CD14-positive monocyte (primary cell): ENCODE measurements at regions not wholly inside any gene's neighbourhood (a gene's known extent, or its start where the extent isn't known, plus 50 kb on each side); places are given as distances from the start of the nearest gene placed in this dataset.

Experiments
- DNase-seq, 3 donors: peaks; one replicate each; pipeline ENCODE4 v3.0.0-alpha.2; 2011 to 2022
- H2AFZ ChIP-seq: 2 replicates; pipeline ENCODE4 v1.6.0; 2012; ENCODE audit warnings: mild to moderate bottlenecking, low read depth, low read length, inconsistent platforms; ENCODE audit not compliant: insufficient read depth, poor library complexity, severe bottlenecking
- H3K27ac ChIP-seq, 2 donors: 1 replicate in 1 of 2; 2 replicates in 1 of 2; pipeline ENCODE4 v1.5.1; 2012 to 2013; ENCODE audit warnings: low read length in 2 of 2, control low read depth in 1 of 2, inconsistent platforms in 1 of 2, low read depth in 1 of 2, mild to moderate bottlenecking in 1 of 2
- H3K27me3 ChIP-seq, 2 donors: one replicate each; pipeline versions ENCODE4 v1.6.0 to v1.6.1; 2011 to 2013; ENCODE audit warnings: low read length in 2 of 2; ENCODE audit not compliant: control insufficient read depth in 2 of 2, insufficient read depth in 2 of 2
- H3K36me3 ChIP-seq, 2 donors: replicated peaks in 1 of 2; 1 replicate in 1 of 2; 2 replicates in 1 of 2; pipeline versions ENCODE4 v1.5.1 to v1.6.1; 2012 to 2013; ENCODE audit warnings: low read length in 2 of 2, control low read depth in 1 of 2, inconsistent platforms in 1 of 2, mild to moderate bottlenecking in 1 of 2; ENCODE audit not compliant: insufficient read depth in 2 of 2, control insufficient read depth in 1 of 2
- H3K4me1 ChIP-seq, 2 donors: 1 replicate in 1 of 2; 2 replicates in 1 of 2; pipeline versions ENCODE4 v1.5.1 to v1.6.1; 2012 to 2013; ENCODE audit warnings: low read length in 2 of 2, control low read depth in 1 of 2, inconsistent platforms in 1 of 2, mild to moderate bottlenecking in 1 of 2, moderate library complexity in 1 of 2; ENCODE audit not compliant: insufficient read depth in 2 of 2, control insufficient read depth in 1 of 2
- H3K4me2 ChIP-seq: replicated peaks from 2 replicates; pipeline ENCODE3; 2012; ENCODE audit warnings: low read length, moderate library complexity, mild to moderate bottlenecking; ENCODE audit not compliant: poor library complexity, severe bottlenecking; ENCODE audit errors: extremely low read depth
- H3K4me3 ChIP-seq, 3 experiments: fragments of 200-600 bp in 1 of 3; sonication (generic) in 1 of 3; replicated peaks in 1 of 3; 1 replicate in 2 of 3; 2 replicates in 1 of 3; pipeline ENCODE4 v1.5.1; 2011 to 2013; ENCODE audit warnings: low read length in 3 of 3, mild to moderate bottlenecking in 3 of 3, control low read depth in 2 of 3, low read depth in 2 of 3, inconsistent platforms in 1 of 3, moderate library complexity in 1 of 3
- H3K79me2 ChIP-seq: 2 replicates; pipeline ENCODE4 v1.6.0; 2012; ENCODE audit warnings: mild to moderate bottlenecking, control low read depth, inconsistent platforms, low read length, moderate library complexity; ENCODE audit not compliant: insufficient read depth
- H3K9ac ChIP-seq: 2 replicates; pipeline ENCODE4 v1.6.0; 2017; ENCODE audit warnings: low read length, mild to moderate bottlenecking; ENCODE audit not compliant: insufficient read depth, poor library complexity, severe bottlenecking
- H3K9me3 ChIP-seq, 2 donors: replicated peaks in 1 of 2; 1 replicate in 1 of 2; 2 replicates in 1 of 2; pipeline versions ENCODE4 v1.5.1 to v1.6.1; 2012 to 2013; ENCODE audit warnings: low read length in 2 of 2, control low read depth in 1 of 2; ENCODE audit not compliant: control insufficient read depth in 1 of 2, insufficient read depth in 1 of 2
- H4K20me1 ChIP-seq: 2 replicates; pipeline ENCODE4 v1.6.0; 2012; ENCODE audit warnings: mild to moderate bottlenecking, low read length, control low read depth, moderate library complexity; ENCODE audit not compliant: insufficient read depth
- H3K27ac Mint-ChIP-seq, 7 donors: one replicate each; pipeline ENCODE4 v1.8.0; 2020; ENCODE audit warnings: mild to moderate bottlenecking in 7 of 7, mixed read lengths in 7 of 7, moderate library complexity in 6 of 7, inconsistent platforms in 2 of 7
- H3K27me3 Mint-ChIP-seq, 3 donors: one replicate each; pipeline ENCODE4 v1.8.0; 2021 to 2022; ENCODE audit warnings: low read depth in 3 of 3, mild to moderate bottlenecking in 3 of 3, mixed read lengths in 3 of 3, moderate library complexity in 3 of 3, inconsistent platforms in 1 of 3
- H3K36me3 Mint-ChIP-seq, 2 donors: one replicate each; pipeline ENCODE4 v1.8.0; 2020; ENCODE audit warnings: mixed read lengths in 2 of 2, inconsistent platforms in 1 of 2, mild to moderate bottlenecking in 1 of 2
- H3K4me1 Mint-ChIP-seq: one replicate; pipeline ENCODE4 v1.8.0; 2020; ENCODE audit warnings: mild to moderate bottlenecking, mixed read lengths
- H3K4me3 Mint-ChIP-seq, 2 donors: one replicate each; pipeline ENCODE4 v1.8.0; 2020; ENCODE audit warnings: mild to moderate bottlenecking in 2 of 2, mixed read lengths in 2 of 2, moderate library complexity in 1 of 2
- H3K9me3 Mint-ChIP-seq, 7 donors: one replicate each; pipeline ENCODE4 v1.8.0; 2020 to 2022; ENCODE audit warnings: mixed read lengths in 7 of 7, mild to moderate bottlenecking in 6 of 7, moderate library complexity in 6 of 7, inconsistent platforms in 2 of 7
- WGBS: methylation state at CpG from one replicate; pipeline ENCODE4 v1.1.5; 2013; ENCODE audit warnings: missing lambda C conversion rate; ENCODE audit not compliant: insufficient coverage; 5-methylcytosine and 5-hydroxymethylcytosine counted together
- intact Hi-C, 2 donors: fragments of 100-400 bp; cut with micrococcal nuclease; formaldehyde crosslinking; loops; one replicate each; pipeline versions ENCODE4 v1.15.0 to v1.15.1; 2023
- TF ChIP-seq, protein P1 (sequence below): fragments of 200-600 bp; IDR thresholded peaks from one replicate; pipeline ENCODE4 v1.8.0; 2022; ENCODE audit warnings: antibody characterized with exemption, mild to moderate bottlenecking

DNA sequence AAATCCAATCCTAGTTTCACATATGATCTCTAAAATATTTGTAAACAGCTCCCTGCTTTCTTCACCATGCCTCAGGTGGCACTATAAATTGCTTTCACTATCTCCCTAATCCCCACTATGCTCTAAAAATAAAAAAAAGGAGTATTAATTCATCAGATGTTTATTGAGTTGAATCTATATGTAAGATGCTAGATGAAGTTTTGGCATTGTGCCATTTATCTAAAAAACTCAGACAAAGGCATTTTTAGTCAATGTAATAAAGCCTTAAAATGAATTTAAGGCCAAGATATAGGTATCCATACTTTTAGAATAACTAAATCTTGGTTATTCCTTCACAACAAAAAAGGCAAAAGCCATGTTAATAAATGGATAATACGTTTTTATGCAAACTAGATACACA is 373.9 kb downstream of the ETS1 start:
- DNase-seq, result no peak
- H3K9ac ChIP-seq, result no peak overlapping the region
- H3K27me3 Mint-ChIP-seq, result peaks cover 0 to 1% (median 0%) of the 10 kb centered on the region in 3 donors
- H3K36me3 ChIP-seq, result no peaks in the 10 kb centered on the region
- H3K27me3 ChIP-seq, result no peaks in the 10 kb centered on the region
- H3K4me1 Mint-ChIP-seq, result no peaks in the 10 kb centered on the region
- no peaks in the 10 kb centered on the region for H4K20me1 ChIP-seq
- intact Hi-C loops, result no loop called here
- H3K9me3 ChIP-seq, result peaks cover 0 to 14% of the 10 kb centered on the region in 2 donors
- no peak overlapping the region for H3K27ac Mint-ChIP-seq
- WGBS, result no CpG with 5 or more reads among the region's 1 CpG
- H3K9me3 Mint-ChIP-seq, result peaks cover 0 to 11% (median 8%) of the 10 kb centered on the region in 7 donors
- no peak overlapping the region for H2AFZ ChIP-seq
- no peaks in the 10 kb centered on the region for H3K36me3 Mint-ChIP-seq
- H3K27ac ChIP-seq, result no peak overlapping the region
- no peaks in the 10 kb centered on the region for H3K79me2 ChIP-seq
- no peak overlapping the region for H3K4me3 ChIP-seq
- H3K4me2 ChIP-seq, result no peak overlapping the region
- no peak overlapping the region for H3K4me3 Mint-ChIP-seq
- TF ChIP-seq, protein P1, sequence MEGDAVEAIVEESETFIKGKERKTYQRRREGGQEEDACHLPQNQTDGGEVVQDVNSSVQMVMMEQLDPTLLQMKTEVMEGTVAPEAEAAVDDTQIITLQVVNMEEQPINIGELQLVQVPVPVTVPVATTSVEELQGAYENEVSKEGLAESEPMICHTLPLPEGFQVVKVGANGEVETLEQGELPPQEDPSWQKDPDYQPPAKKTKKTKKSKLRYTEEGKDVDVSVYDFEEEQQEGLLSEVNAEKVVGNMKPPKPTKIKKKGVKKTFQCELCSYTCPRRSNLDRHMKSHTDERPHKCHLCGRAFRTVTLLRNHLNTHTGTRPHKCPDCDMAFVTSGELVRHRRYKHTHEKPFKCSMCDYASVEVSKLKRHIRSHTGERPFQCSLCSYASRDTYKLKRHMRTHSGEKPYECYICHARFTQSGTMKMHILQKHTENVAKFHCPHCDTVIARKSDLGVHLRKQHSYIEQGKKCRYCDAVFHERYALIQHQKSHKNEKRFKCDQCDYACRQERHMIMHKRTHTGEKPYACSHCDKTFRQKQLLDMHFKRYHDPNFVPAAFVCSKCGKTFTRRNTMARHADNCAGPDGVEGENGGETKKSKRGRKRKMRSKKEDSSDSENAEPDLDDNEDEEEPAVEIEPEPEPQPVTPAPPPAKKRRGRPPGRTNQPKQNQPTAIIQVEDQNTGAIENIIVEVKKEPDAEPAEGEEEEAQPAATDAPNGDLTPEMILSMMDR, result no peak
- H3K4me1 ChIP-seq, result no peaks in the 10 kb centered on the region

DNA sequence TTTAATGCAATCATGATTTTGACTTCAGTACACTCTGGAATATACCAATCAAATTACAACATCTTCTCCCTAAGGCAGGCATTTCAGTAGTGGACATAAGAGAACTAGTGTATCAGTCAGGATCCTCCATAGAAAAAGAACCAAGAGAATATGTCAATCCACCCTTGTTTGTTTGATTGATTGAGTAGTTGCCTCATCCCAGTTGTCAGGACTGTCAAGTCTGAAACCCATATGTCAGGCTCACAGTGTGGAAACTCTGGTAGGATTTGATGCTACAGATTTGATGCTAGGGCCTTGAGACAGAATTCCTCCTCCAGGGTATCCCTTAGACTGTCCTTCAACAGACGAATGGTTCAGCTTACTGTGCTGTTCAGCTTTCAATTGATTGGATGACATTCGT is 375.0 kb downstream of the ETS1 start:
- TF ChIP-seq, protein P1, result no peak
- Mint-ChIP-seq H3K36me3 (no peaks in the 10 kb centered on the region), H3K9me3 (peaks cover 0 to 12% (median 8%) of the 10 kb centered on the region in 7 donors), H3K27me3 (peaks cover 0 to 1% (median 0%) of the 10 kb centered on the region in 3 donors), H3K4me1 (no peaks in the 10 kb centered on the region), H3K4me3 (no peak overlapping the region), H3K27ac (no peak overlapping the region)
- intact Hi-C loops, result no loop called here
- 100% methylated on average over 2 of the region's 2 CpGs for WGBS
- H3K36me3 ChIP-seq, result no peaks in the 10 kb centered on the region
- no peaks in the 10 kb centered on the region for H3K4me1 ChIP-seq
- H3K27ac ChIP-seq, result no peak overlapping the region
- no peak overlapping the region for H3K4me3 ChIP-seq
- no peak for DNase-seq
- H4K20me1 ChIP-seq, result no peaks in the 10 kb centered on the region
- H3K27me3 ChIP-seq, result no peaks in the 10 kb centered on the region
- H2AFZ ChIP-seq, result no peak overlapping the region
- H3K79me2 ChIP-seq, result no peaks in the 10 kb centered on the region
- H3K4me2 ChIP-seq, result no peak overlapping the region
- peaks cover 0 to 14% of the 10 kb centered on the region in 2 donors for H3K9me3 ChIP-seq
- H3K9ac ChIP-seq, result no peak overlapping the region
